MCF 10A (cell line): ENCODE measurements at regions not wholly inside any gene's neighbourhood (a gene's known extent, or its start where the extent isn't known, plus 50 kb on each side); places are given as distances from the start of the nearest gene placed in this dataset.

ENCODE experiments used
- BruUV-seq: library from RNA; stranded (reverse); fragments of 400-500 nt; replicated peaks from 2 replicates; lab custom pipeline; 2021; lab: Mats Ljungman, UMichigan
- CTCF ChIA-PET: fragments of 300-600 bp; sonication (Branson Sonifier 250); formaldehyde crosslinking; extraction: SDS; loops from one replicate; lab custom pipeline; 2021; ENCODE audit warnings: antibody characterized with exemption, inconsistent platforms; lab: Yijun Ruan, JAX
- POLR2A ChIA-PET: fragments of 300-600, 350-650 bp; sonication (Branson Sonifier 250); formaldehyde crosslinking; extraction: SDS; loops from one replicate; lab custom pipeline; 2020; ENCODE audit warnings: antibody characterized with exemption, inconsistent platforms; lab: Yijun Ruan, JAX
- DNase-seq: peaks from one replicate; pipeline ENCODE4 v3.0.0-alpha.2; 2018; ENCODE audit not compliant: unreplicated experiment
- H3K27ac Mint-ChIP-seq: one replicate; pipeline ENCODE4 v1.8.0; 2022; ENCODE audit warnings: mild to moderate bottlenecking, low read depth, mixed read lengths; ENCODE audit not compliant: unreplicated experiment
- H3K27me3 Mint-ChIP-seq: one replicate; pipeline ENCODE4 v1.8.0; 2022; ENCODE audit warnings: mixed read lengths; ENCODE audit not compliant: insufficient read depth, unreplicated experiment
- H3K36me3 Mint-ChIP-seq: one replicate; pipeline ENCODE4 v1.8.0; 2022; ENCODE audit warnings: mild to moderate bottlenecking, moderate library complexity, mixed read lengths; ENCODE audit not compliant: insufficient read depth, unreplicated experiment
- H3K4me1 Mint-ChIP-seq: one replicate; pipeline ENCODE4 v1.8.0; 2022; ENCODE audit warnings: mixed read lengths; ENCODE audit not compliant: insufficient read depth, unreplicated experiment
- H3K4me3 Mint-ChIP-seq: one replicate; pipeline ENCODE4 v1.8.0; 2022; ENCODE audit warnings: mild to moderate bottlenecking, moderate library complexity, mixed read lengths; ENCODE audit not compliant: unreplicated experiment
- H3K9me3 Mint-ChIP-seq: one replicate; pipeline ENCODE4 v1.8.0; 2022; ENCODE audit warnings: mixed read lengths; ENCODE audit not compliant: unreplicated experiment
- intact Hi-C: fragments of 100-400 bp; cut with micrococcal nuclease; formaldehyde crosslinking; loops from 2 replicates; pipeline ENCODE4 v1.14.1; 2022
- TF ChIP-seq, protein P1 (sequence below): fragments of 200-600 bp; IDR thresholded peaks from one replicate; pipeline ENCODE4 v1.8.0; 2022; ENCODE audit warnings: antibody characterized with exemption, mild to moderate bottlenecking; ENCODE audit not compliant: unreplicated experiment

DNA sequence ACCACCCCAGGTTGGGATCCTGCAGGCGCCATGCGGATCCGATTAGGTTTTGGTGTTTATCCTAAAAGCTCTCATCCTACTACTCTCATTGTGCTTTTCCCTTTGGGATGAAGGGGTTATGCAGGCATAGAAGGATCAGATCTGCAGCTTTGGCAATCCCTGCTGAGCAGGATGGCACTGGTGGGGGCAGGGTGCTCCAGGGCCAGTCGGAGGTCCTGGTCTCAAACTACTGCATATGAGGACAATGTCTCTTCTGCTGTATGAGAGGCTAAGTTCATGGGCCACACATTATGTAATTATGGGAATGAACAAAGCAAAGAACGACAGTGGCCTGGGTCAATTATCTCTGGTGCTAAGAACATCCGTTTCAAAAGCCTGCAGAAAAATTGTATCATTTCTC lies 334.2 kb downstream of the IRX1 start:
- H3K27me3 Mint-ChIP-seq: no peaks in the 10 kb centered on the region
- intact Hi-C loops: no loop called here
- CTCF ChIA-PET: no interaction called here

DNA sequence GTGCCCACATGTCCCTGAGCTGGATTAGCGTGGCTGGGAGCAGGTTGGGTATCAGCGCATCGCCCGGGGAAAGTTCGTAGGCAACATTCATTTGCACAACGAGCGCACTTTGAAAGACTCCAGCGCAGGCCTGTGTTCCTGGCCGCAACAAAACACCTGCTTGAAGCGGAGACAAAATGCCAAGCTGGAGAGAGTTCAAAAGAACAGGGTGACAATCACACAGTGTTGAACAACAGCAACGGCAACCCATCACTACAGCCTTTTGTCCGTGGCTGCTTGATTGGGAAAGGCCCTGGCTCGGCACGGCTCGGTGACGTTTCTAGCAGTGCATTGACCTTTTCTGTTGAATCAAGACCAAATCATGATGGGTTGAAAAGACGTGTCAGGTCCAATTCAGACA lies 336.3 kb downstream of the IRX1 start:
- no peak overlapping the region for H3K4me3 Mint-ChIP-seq
- H3K27ac Mint-ChIP-seq: no peak overlapping the region
- H3K4me1 Mint-ChIP-seq: no peaks in the 10 kb centered on the region
- no peaks in the 10 kb centered on the region for H3K27me3 Mint-ChIP-seq
- ChIA-PET CTCF (interaction anchor here (0.7 kb wide), 1 partner anchor 256 kb away, joined by 3 read pairs; no protein-coding TSS in a partner anchor), POLR2A (no interaction called here)
- H3K9me3 Mint-ChIP-seq: peaks cover 15% of the 10 kb centered on the region
- intact Hi-C loops: no loop called here
- no peaks in the 10 kb centered on the region for H3K36me3 Mint-ChIP-seq
- no TSS peak for BruUV-seq
- TF ChIP-seq, protein P1, sequence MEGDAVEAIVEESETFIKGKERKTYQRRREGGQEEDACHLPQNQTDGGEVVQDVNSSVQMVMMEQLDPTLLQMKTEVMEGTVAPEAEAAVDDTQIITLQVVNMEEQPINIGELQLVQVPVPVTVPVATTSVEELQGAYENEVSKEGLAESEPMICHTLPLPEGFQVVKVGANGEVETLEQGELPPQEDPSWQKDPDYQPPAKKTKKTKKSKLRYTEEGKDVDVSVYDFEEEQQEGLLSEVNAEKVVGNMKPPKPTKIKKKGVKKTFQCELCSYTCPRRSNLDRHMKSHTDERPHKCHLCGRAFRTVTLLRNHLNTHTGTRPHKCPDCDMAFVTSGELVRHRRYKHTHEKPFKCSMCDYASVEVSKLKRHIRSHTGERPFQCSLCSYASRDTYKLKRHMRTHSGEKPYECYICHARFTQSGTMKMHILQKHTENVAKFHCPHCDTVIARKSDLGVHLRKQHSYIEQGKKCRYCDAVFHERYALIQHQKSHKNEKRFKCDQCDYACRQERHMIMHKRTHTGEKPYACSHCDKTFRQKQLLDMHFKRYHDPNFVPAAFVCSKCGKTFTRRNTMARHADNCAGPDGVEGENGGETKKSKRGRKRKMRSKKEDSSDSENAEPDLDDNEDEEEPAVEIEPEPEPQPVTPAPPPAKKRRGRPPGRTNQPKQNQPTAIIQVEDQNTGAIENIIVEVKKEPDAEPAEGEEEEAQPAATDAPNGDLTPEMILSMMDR: no peak
- DNase-seq: no peak

More for the DNA sequence above, 334.2 kb downstream of the IRX1 start:
- DNase-seq: no peak
- Mint-ChIP-seq H3K4me3 (no peak overlapping the region), H3K36me3 (no peaks in the 10 kb centered on the region), H3K4me1 (no peaks in the 10 kb centered on the region), H3K9me3 (peaks cover 23% of the 10 kb centered on the region), H3K27ac (no peak overlapping the region)
- no TSS peak for BruUV-seq
- POLR2A ChIA-PET: no interaction called here
- TF ChIP-seq, protein P1: no peak

DNA sequence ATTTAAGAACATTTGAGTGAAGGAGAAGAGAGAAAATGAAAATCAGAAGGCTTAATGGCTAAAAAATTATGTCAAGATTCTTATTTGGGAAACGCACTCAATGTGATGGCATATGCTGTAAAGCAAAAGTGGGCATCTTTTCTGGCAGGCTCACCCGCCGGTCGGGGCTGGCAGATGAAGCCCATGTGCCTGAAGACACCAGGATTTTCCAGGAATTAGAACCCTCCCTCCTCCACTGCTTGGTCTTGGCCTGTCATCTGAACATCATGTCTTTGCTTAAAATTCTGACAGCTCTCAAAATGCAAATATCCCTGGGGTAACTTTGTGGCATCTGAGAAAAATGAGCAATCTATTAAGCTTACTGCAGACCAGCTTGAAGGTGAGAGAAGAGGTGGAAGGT lies 337.9 kb downstream of the IRX1 start:
- TF ChIP-seq, protein P1: no peak

DNA sequence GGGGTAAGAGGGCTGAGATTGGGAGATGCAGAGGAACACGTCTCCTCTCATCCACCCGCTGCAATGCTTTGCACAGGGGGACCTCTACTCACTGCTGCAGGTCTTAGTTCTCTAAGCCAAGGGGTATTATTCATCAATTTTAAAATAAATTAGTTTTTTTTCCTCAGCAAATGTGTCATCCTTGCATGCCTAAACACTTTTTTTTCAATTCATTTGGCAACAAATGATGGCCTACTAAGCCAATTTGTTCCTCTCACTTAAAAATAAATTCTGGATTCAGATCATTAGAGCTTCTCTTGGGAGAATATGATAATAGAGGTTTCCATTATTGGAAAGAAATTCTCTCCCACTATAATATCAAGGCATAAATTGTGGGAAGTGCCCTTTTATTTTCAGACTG lies 338.3 kb downstream of the IRX1 start:
- Mint-ChIP-seq H3K9me3 (no peaks in the 10 kb centered on the region), H3K27ac (no peak overlapping the region), H3K4me1 (no peaks in the 10 kb centered on the region), H3K27me3 (no peaks in the 10 kb centered on the region), H3K36me3 (no peaks in the 10 kb centered on the region), H3K4me3 (no peak overlapping the region)
- CTCF ChIA-PET: interaction anchor here (0.6 kb wide), 1 partner anchor 1120 kb away, joined by 3 read pairs; no protein-coding TSS in a partner anchor
- BruUV-seq: no TSS peak
- no peak for DNase-seq
- TF ChIP-seq, protein P1: no peak
- intact Hi-C loops: no loop called here
- POLR2A ChIA-PET: no interaction called here

More for the DNA sequence above, 337.9 kb downstream of the IRX1 start:
- Mint-ChIP-seq H3K27me3 (no peaks in the 10 kb centered on the region), H3K36me3 (no peaks in the 10 kb centered on the region), H3K9me3 (peaks cover under 1% of the 10 kb centered on the region), H3K4me1 (no peaks in the 10 kb centered on the region), H3K4me3 (no peak overlapping the region), H3K27ac (no peak overlapping the region)
- ChIA-PET CTCF (interaction anchor here (0.6 kb wide), 1 partner anchor 1119 kb away, joined by 3 read pairs; no protein-coding TSS in a partner anchor), POLR2A (no interaction called here)
- BruUV-seq: no TSS peak
- intact Hi-C loops: no loop called here
- DNase-seq: no peak
